Keratinocyte (primary cell): ENCODE measurements at regions not wholly inside any gene's neighbourhood (a gene's known extent, or its start where the extent isn't known, plus 50 kb on each side); places are given as distances from the start of the nearest gene placed in this dataset.

Source experiments
- DNase-seq: peaks from one replicate; pipeline ENCODE4 v3.0.0-alpha.2; 2011; ENCODE audit warnings: low read depth, missing footprints, low spot score
- FAIRE-seq: peaks from 2 replicates; lab custom pipeline; 2011; peaks lifted over from hg19 to GRCh38; lab: Jason Lieb, UNC
- H2AFZ ChIP-seq: 2 replicates; pipeline ENCODE4 v1.6.0; 2012; ENCODE audit warnings: low read length, control low read depth, inconsistent platforms; ENCODE audit not compliant: control insufficient read depth
- H3K27ac ChIP-seq: 2 replicates; pipeline ENCODE4 v1.5.1; 2011; ENCODE audit warnings: low read length; ENCODE audit not compliant: control insufficient read depth, insufficient read depth
- H3K27me3 ChIP-seq: 3 replicates; pipeline ENCODE4 v1.6.0; 2011; ENCODE audit warnings: low read length; ENCODE audit not compliant: control insufficient read depth, insufficient read depth; ENCODE audit errors: extremely low read depth
- H3K36me3 ChIP-seq, 2 experiments: 2 replicates in 1 of 2; 3 replicates in 1 of 2; pipeline ENCODE4 v1.5.1; 2011; ENCODE audit warnings: low read length in 2 of 2, mild to moderate bottlenecking in 1 of 2; ENCODE audit not compliant: control insufficient read depth in 2 of 2, insufficient read depth in 2 of 2; ENCODE audit errors: extremely low read depth in 1 of 2
- H3K4me1 ChIP-seq: 3 replicates; pipeline ENCODE4 v1.5.1; 2011; ENCODE audit warnings: low read length; ENCODE audit not compliant: control insufficient read depth, insufficient read depth; ENCODE audit errors: extremely low read depth
- H3K4me2 ChIP-seq: 3 replicates; pipeline ENCODE4 v1.6.0; 2011; ENCODE audit warnings: low read depth, low read length; ENCODE audit not compliant: control insufficient read depth, insufficient read depth; ENCODE audit errors: extremely low read depth
- H3K4me3 ChIP-seq, 3 experiments: fragments of 200-600 bp in 1 of 3; sonication (generic) in 1 of 3; 2 replicates in 2 of 3; 3 replicates in 1 of 3; pipeline ENCODE4 v1.5.1; 2011 to 2016; ENCODE audit warnings: low read length in 3 of 3, mild to moderate bottlenecking in 3 of 3, control low read depth in 2 of 3, inconsistent platforms in 1 of 3, low read depth in 1 of 3, mixed read lengths in 1 of 3, mixed run types in 1 of 3, moderate library complexity in 1 of 3; ENCODE audit not compliant: control insufficient read depth in 2 of 3, insufficient read depth in 2 of 3; ENCODE audit errors: extremely low read depth in 1 of 3
- H3K79me2 ChIP-seq: 2 replicates; pipeline ENCODE4 v1.6.0; 2012; ENCODE audit warnings: low read length; ENCODE audit not compliant: control insufficient read depth, insufficient read depth
- H3K9ac ChIP-seq: 3 replicates; pipeline ENCODE4 v1.6.0; 2011; ENCODE audit warnings: low read length; ENCODE audit not compliant: control insufficient read depth, insufficient read depth; ENCODE audit errors: extremely low read depth
- H3K9me1 ChIP-seq: 3 replicates; pipeline ENCODE4 v1.6.0; 2011; ENCODE audit warnings: low read length; ENCODE audit not compliant: control insufficient read depth, insufficient read depth; ENCODE audit errors: extremely low read depth
- H3K9me3 ChIP-seq: 2 replicates; pipeline ENCODE4 v1.5.1; 2012; ENCODE audit warnings: low read depth, low read length; ENCODE audit not compliant: control insufficient read depth
- H4K20me1 ChIP-seq: 3 replicates; pipeline ENCODE4 v1.6.0; 2011; ENCODE audit warnings: low read length; ENCODE audit not compliant: control insufficient read depth, insufficient read depth; ENCODE audit errors: extremely low read depth
- CTCF ChIP-seq, 3 experiments: IDR thresholded peaks in 1 of 3; conservative IDR thresholded peaks in 1 of 3; optimal IDR thresholded peaks in 1 of 3; 2 replicates in 2 of 3; 3 replicates in 1 of 3; pipeline versions ENCODE3 to v1.5.1; 2011; ENCODE audit warnings: low read length in 3 of 3, mild to moderate bottlenecking in 3 of 3, moderate library complexity in 2 of 3, control low read depth in 1 of 3, inconsistent platforms in 1 of 3; ENCODE audit not compliant: insufficient read depth in 2 of 3; ENCODE audit errors: extremely low read depth in 1 of 3
- EZH2 ChIP-seq: IDR thresholded peaks from one replicate; pipeline ENCODE4 v1.6.1; 2012; ENCODE audit warnings: inconsistent platforms, mild to moderate bottlenecking, low read length, moderate library complexity
- dilution Hi-C: fragments of 300-500 bp; cut with MboI; formaldehyde crosslinking; loops from one replicate; pipeline ENCODE4 v1.7.0; 2020; ENCODE audit warnings: low sequenced_read_pairs; ENCODE audit not compliant: extremely low pct_ligation_motif_present

GRCh38 chr21:35857095-35857494 is 203.2 kb downstream of the SETD4 start:
- Histone ChIP-seq H3K4me3 (no peak overlapping the region), H3K79me2 (no peaks in the 10 kb centered on the region), H3K4me2 (no peak overlapping the region), H3K9me3 (no peaks in the 10 kb centered on the region), H3K9me1 (no peaks in the 10 kb centered on the region), H2AFZ (no peak overlapping the region), H3K27me3 (peaks cover 20% of the 10 kb centered on the region), H3K27ac (no peak overlapping the region), H3K36me3 (no peaks in the 10 kb centered on the region), H3K9ac (no peak overlapping the region), H3K4me1 (no peaks in the 10 kb centered on the region), H4K20me1 (no peaks in the 10 kb centered on the region)
- no peak for DNase-seq
- FAIRE-seq = no peak
- no peak for TF ChIP-seq CTCF (optimal IDR thresholded peaks at IDR 0.05 in 1 of 3, IDR thresholded peaks at IDR 0.05 in 1 of 3, conservative IDR thresholded peaks at IDR 0.05 in 1 of 3; ENCODE audit: extremely low read depth in 1 of 3, insufficient read depth in 2 of 3, low read length in 3 of 3)
- no peak for TF ChIP-seq EZH2
- dilution Hi-C loops = no loop called here

- H3K79me2 ChIP-seq = no peaks in the 10 kb centered on the region
- no peak overlapping the region for H3K9ac ChIP-seq
- no peaks in the 10 kb centered on the region for H3K36me3 ChIP-seq
- H2AFZ ChIP-seq = no peak overlapping the region
- H3K4me2 ChIP-seq = no peak overlapping the region
- dilution Hi-C loops = no loop called here
- H3K27ac ChIP-seq = no peak overlapping the region
- no peaks in the 10 kb centered on the region for H3K9me3 ChIP-seq
- peaks cover 18% of the 10 kb centered on the region for H3K27me3 ChIP-seq
- H3K4me3 ChIP-seq = no peak overlapping the region
- no peaks in the 10 kb centered on the region for H4K20me1 ChIP-seq
- FAIRE-seq = no peak
- H3K4me1 ChIP-seq = no peaks in the 10 kb centered on the region
- DNase-seq = no peak
- no peaks in the 10 kb centered on the region for H3K9me1 ChIP-seq
- no peak for TF ChIP-seq EZH2
Observed at GRCh38 chr21:35855484-35855883, 204.8 kb downstream of the SETD4 start.

- Histone ChIP-seq H2AFZ (no peak overlapping the region), H3K4me3 (no peak overlapping the region), H3K79me2 (no peaks in the 10 kb centered on the region), H3K9me3 (no peaks in the 10 kb centered on the region), H3K9ac (no peak overlapping the region), H4K20me1 (no peaks in the 10 kb centered on the region), H3K4me2 (no peak overlapping the region), H3K4me1 (no peaks in the 10 kb centered on the region), H3K27me3 (peaks cover 24% of the 10 kb centered on the region), H3K36me3 (no peaks in the 10 kb centered on the region), H3K27ac (no peak overlapping the region), H3K9me1 (no peaks in the 10 kb centered on the region)
- FAIRE-seq = no peak
- dilution Hi-C loops = no loop called here
- no peak for DNase-seq
- TF ChIP-seq CTCF (optimal IDR thresholded peaks at IDR 0.05 in 1 of 3, IDR thresholded peaks at IDR 0.05 in 1 of 3, conservative IDR thresholded peaks at IDR 0.05 in 1 of 3; ENCODE audit: extremely low read depth in 1 of 3, insufficient read depth in 2 of 3, low read length in 3 of 3) (no peak), EZH2 (no peak)
Observed at GRCh38 chr21:35854281-35854680, 206.0 kb downstream of the SETD4 start.
